DMS53 treated with DMSO at 0.1 percent for 48 hours (cell line): ENCODE measurements at regions not wholly inside any gene's neighbourhood (a gene's known extent, or its start where the extent isn't known, plus 50 kb on each side); places are given as distances from the start of the nearest gene placed in this dataset.

Source experiments
- DNase-seq: peaks from one replicate; lab custom pipeline; 2025; ENCODE audit not compliant: unreplicated experiment; lab: John Stamatoyannopoulos, UW

DNA sequence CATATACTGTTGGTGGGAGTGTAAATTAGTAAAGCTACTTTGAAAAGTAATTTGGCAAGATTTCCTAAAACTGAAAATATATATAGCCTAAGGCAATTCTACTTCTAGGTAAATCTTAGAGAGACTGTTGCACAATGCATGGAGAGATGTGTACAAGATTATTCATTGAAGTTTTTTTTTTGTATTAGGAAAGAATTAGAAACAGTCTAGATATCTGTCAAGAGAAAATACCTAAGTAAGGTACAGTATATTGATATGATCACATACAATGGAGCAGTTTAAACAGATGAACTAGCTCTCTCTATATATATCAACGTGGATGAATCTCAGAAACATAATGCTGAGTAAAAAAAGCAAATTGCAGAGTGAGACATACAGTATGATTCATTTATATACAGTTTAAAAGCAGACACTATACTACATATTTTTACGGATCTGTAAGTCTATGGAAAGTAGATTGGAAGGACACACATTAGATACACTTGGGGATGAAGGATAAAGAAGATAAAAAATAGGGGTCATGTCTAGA is 59.3 kb upstream of the ACVR1 start:
- DNase-seq, result no peak

DNA sequence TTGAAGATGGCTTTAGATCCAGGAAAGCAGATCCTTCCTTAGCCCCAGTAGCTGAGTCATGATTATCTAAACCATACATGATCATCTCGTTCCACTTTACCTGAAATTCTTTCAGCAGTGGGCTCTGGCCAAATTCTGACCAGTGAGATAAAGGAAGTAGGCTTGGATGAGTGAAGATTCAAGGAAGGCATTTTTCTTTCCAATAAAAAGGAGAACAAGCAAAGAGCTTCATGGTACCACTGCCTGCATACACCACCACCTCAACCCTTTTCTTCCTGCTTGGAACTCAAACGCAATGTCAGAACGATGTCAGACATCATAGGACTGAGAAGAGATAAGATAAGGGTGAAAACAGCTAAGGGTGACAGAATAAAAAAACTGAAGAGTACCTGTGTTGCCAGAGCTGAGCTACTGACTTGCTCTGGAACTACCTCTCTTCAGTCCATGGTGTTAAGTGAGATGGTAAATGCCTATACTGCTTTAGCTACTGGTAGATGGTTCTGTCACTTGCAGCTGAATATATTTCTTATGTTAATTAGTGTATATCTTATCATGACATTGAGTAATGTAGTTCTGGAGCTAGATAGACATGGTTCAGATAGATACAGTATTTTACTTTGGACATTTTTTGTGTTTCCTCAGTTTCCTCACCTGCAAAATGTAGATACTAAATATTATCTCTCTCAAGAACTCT is 58.7 kb upstream of the ACVR1 start:
- DNase-seq, result no peak

DNA sequence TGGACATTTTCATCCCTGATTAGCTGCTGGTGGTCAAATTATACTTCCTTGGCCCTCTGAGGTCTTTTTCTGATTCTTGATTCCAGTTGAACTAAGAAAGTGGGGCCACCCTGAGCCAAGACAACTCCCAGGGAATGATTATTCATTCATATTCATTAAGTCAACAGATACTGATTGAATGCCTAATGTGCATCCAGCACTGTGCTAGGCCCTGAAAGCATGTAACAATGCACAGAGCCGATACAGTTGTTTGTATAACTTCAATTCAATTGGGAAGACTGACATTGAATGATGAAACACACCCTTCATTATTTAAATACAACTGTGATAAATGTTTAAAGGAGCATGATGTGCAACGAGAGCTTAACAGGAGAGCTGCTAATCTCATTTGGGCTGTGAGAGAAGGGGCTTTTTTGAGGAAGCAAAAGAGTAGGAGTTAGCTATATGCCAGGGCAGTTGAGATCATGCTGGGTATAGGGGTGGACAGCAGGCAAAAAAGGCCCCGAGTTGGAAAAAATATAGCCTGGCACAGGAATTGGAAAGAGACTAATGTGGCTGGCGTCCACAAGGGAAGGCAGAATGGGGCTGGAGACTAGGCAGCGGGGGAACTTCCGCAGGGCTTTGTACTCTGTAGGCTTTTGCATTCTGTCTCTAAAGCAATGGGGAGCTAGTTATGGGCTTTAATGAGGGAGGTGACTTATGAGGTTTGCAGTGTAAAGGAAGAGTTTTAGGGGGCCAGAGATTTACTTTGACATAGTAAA is 57.2 kb upstream of the ACVR1 start:
- no peak for DNase-seq

DNA sequence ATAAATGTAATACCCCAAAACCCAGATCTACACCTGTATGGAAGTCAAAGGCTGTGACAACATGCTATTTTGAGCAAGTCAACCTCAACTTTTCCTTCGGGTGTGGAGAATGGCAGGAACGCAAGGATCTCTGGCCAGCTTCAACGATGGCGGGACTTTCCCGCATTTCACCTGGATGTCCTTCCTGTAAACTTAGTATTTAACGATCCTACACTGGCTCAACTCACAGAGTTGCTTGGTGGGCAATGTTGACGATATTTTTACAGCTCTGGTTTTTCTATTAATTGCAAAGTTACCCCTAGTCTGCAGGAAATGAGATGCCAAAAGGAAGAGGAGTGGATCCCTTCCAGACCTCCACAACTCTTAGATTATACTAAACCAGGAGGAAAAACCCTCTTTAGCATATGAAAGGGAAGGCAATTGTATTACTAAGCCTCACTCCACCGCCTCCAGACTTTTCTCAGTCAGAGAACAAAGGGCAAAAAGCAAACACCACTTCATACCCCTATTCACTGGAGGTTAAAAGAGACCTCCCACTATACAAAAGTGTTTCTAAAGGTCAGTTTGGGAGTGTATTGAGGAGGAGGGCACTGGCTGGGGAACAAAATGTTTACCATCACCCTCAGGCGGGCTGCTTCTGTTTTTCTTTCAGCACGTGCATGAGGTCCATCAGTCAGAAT is 56.5 kb upstream of the ACVR1 start:
- DNase-seq, result peak; percentile 8

DNA sequence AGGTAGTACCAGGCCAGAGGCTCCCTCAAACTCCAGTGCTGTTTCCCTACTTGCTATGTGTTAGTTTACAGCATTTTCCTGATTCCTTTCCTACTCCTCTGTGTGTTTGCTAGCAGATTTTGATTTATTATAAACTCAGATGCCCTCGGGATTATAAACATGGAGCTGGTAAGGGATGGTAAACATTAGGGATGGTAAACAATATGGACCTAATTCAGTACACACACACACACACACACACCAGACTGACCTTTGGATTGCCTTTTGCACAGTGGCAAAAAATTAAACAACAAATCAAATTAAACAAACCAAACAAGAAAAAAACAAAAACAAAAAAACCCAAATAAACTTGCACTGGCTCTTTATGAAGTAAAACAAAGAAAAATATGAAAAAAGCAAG is 55.4 kb upstream of the ACVR1 start:
- no peak for DNase-seq

DNA sequence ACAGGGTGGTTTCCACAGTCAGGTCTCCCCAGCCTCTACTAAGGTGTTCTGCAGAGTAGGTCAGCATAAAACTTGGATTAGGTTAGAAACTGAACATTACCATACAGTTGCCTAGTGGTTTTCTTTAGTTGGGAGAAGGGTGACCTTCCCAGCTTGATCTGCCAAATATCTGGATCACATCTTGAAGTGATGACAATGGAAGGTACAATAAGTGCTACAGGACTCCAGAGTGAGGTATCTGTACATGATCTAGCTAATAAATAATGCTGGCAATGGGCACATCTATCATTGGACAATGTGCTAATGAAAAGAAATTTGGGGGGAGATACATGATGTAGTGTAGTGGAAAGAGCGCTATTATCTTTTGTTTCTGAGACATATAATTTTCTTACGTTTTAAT is 54.6 kb upstream of the ACVR1 start:
- no peak for DNase-seq

DNA sequence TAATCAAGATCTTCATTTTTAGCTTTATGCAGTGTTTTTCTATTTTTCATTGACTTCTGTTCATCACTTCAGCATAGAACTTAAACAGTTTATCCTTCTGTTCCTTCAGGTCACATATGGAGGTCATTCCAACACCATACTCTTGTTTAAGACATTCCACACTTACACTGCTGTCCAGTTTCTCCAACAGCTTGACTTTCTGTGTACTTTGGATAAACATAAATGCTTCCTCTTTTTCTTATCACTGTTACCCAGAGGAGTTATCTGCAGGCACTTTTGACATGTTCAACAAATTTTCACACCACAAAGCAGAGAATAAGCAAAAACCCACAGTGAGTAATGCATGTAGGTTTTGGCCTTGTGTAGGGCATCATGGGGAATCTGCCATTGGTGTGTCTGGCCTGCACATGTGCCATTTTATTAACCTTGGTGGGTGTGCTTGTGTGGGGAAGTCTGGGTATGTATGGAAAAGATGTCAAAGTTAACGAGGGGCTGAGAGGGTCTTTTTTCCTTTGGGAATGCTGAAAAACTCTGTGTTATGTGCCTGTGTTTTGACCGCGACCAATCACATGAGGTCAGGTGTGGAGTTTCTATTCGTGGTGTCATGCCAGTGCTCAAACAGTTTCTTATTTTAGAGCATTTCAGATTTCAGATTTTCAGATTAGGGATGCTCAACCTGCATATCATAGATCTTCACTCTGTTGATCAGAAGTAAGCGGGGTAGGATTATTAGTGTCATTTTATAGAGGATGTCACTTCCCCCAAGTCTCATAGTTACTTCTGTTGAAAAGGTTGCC is 53.9 kb upstream of the ACVR1 start:
- no peak for DNase-seq

DNA sequence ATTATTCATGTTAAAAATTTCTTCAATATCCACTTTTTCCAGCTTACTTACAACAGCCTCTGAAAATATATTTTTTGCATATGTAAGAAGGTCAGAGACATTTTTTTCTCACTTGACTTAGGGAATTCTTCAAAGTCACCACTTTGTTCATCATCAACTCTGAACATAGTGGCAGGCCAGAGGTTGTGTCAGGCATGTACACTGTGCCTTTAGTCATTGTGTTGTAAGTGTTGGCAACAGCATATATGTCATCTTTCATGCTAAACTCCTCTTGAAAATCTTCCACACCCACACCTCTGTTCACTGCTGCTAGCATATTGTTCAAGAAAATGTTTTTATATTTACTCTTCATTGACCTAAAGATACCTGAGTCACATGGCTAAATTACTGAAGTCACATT is 52.2 kb upstream of the ACVR1 start:
- no peak for DNase-seq

DNA sequence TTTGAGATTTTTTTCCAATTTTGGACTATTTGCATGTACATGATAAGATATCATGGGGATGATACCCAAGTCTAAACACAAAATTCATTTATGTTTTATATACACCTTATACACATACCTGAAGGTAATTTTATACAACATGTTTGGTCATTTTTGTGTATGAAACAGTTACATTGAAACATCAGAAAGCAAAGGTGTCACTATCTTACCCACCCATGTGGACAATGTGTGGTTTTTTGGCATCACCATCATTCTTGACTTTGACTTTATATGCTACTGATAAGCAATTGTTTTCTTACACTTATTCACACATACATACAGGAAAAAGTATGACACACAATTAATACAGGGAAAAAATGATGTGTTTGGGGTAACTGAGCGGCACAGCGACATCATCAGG is 51.0 kb upstream of the ACVR1 start:
- no peak for DNase-seq
